HCT116 (cell line): ENCODE measurements at regions not wholly inside any gene's neighbourhood (a gene's known extent, or its start where the extent isn't known, plus 50 kb on each side); places are given as distances from the start of the nearest gene placed in this dataset.

Experiments
- CTCF ChIP-seq, 3 experiments: fragments of 200-600 bp in 1 of 3; sonication (generic) in 1 of 3; IDR thresholded peaks in 2 of 3; conservative IDR thresholded peaks in 1 of 3; 2 replicates each; pipeline ENCODE4 v1.5.1; 2012 to 2017; ENCODE audit warnings: low read depth in 2 of 3, low read length in 2 of 3, antibody characterized with exemption in 1 of 3, borderline replicate concordance in 1 of 3, control low read depth in 1 of 3, mild to moderate bottlenecking in 1 of 3, mixed read lengths in 1 of 3, mixed run types in 1 of 3, moderate library complexity in 1 of 3; ENCODE audit not compliant: insufficient read depth in 1 of 3
- EZH2 ChIP-seq: fragments of 200-600 bp; sonication (generic); IDR thresholded peaks from 2 replicates; pipeline ENCODE4 v1.6.1; 2017; ENCODE audit warnings: antibody characterized with exemption, mixed run types
- MAX ChIP-seq: IDR thresholded peaks from 2 replicates; pipeline ENCODE4 v1.6.1; 2012
- POLR2A ChIP-seq: IDR thresholded peaks from 2 replicates; pipeline ENCODE4 v1.7.0; 2011; ENCODE audit warnings: borderline replicate concordance; ENCODE audit not compliant: insufficient read depth, insufficient read length; ENCODE audit errors: extremely low read depth
- RAD21 ChIP-seq: IDR thresholded peaks from 2 replicates; pipeline ENCODE4 v1.6.1; 2012; ENCODE audit warnings: low read depth, mild to moderate bottlenecking
- TCF7L2 ChIP-seq: IDR thresholded peaks from 2 replicates; pipeline ENCODE4 v1.7.0; 2011; ENCODE audit warnings: borderline replicate concordance, inconsistent platforms; ENCODE audit not compliant: insufficient read depth, insufficient read length; ENCODE audit errors: extremely low read depth
- YY1 ChIP-seq: IDR thresholded peaks from 2 replicates; pipeline ENCODE4 v1.6.1; 2011; ENCODE audit warnings: low read length, low read depth, moderate library complexity, mild to moderate bottlenecking; ENCODE audit not compliant: insufficient replicate concordance; ENCODE audit errors: extremely low read depth
- ZNF274 ChIP-seq: fragments of 200-500 bp; sonication (Bioruptor generic); IDR thresholded peaks from 2 replicates; pipeline ENCODE4 v1.6.1; 2014; ENCODE audit warnings: mild to moderate bottlenecking, low read depth, low read length, inconsistent platforms

- TF ChIP-seq EZH2, result no peak
- TF ChIP-seq POLR2A, result no peak
- no peak for TF ChIP-seq TCF7L2
- TF ChIP-seq RAD21, result no peak
- no peak for TF ChIP-seq CTCF (IDR thresholded peaks at IDR 0.05 in 2 of 3, conservative IDR thresholded peaks at IDR 0.05 in 1 of 3; ENCODE audit: borderline replicate concordance in 1 of 3, insufficient read depth in 1 of 3, low read depth in 2 of 3, low read length in 2 of 3)
- TF ChIP-seq ZNF274, result no peak
- TF ChIP-seq YY1, result no peak
- TF ChIP-seq MAX, result no peak
Measured at GRCh38 chr4:110850461-110851442, 227.9 kb upstream of the PITX2 start.
